ENCODE measurements at regions not wholly inside any gene's neighbourhood (a gene's known extent, or its start where the extent isn't known, plus 50 kb on each side); places are given as distances from the start of the nearest gene placed in this dataset.
"Not testable (repeated sequence)": the region's sequence is repeated elsewhere in the genome, so short reads cannot be mapped to it uniquely, and the experiment has no call there.

- CTCF ChIA-PET = no interaction called here
- POLR2A ChIA-PET (ENCODE audit: low non-redundant PET) = no interaction called here
- no peak overlapping the region for H3K27ac ChIP-seq
- no peak for TF ChIP-seq CTCF (conservative IDR thresholded peaks at IDR 0.05; ENCODE audit: low read depth)
- DNase-seq (ENCODE audit: low spot score) = no peak
These were observed 64.8 kb upstream of the EFNA5 start for GRCh38 chr5:107735558-107735957.

- POLR2A ChIA-PET (ENCODE audit: low non-redundant PET) = no interaction called here
- no peak for TF ChIP-seq CTCF (conservative IDR thresholded peaks at IDR 0.05; ENCODE audit: low read depth)
- CTCF ChIA-PET = interaction anchor here (0.6 kb wide), 1 partner anchor 651 kb away, joined by 3 read pairs; no protein-coding TSS in a partner anchor
These were observed 56.2 kb upstream of the EFNA5 start for GRCh38 chr5:107726896-107727295.

GRCh38 chr5:107724642-107725041, 53.9 kb upstream of the EFNA5 start:
- POLR2A ChIA-PET (ENCODE audit: low non-redundant PET) = no interaction called here
- DNase-seq (ENCODE audit: low spot score) = no peak

More at GRCh38 chr5:107726896-107727295, 56.2 kb upstream of the EFNA5 start:
- no peak for DNase-seq (ENCODE audit: low spot score)
- no peak overlapping the region for H3K27ac ChIP-seq

GRCh38 chr5:107721241-107721640, 50.5 kb upstream of the EFNA5 start:
- DNase-seq (ENCODE audit: low spot score); POLR2A ChIA-PET (ENCODE audit: low non-redundant PET): not testable (repeated sequence)

More at GRCh38 chr5:107724642-107725041, 53.9 kb upstream of the EFNA5 start:
- TF ChIP-seq CTCF (conservative IDR thresholded peaks at IDR 0.05; ENCODE audit: low read depth) = no peak
- CTCF ChIA-PET = interaction anchor here (0.6 kb wide), 1 partner anchor 181 kb away, joined by 5 read pairs; no protein-coding TSS in a partner anchor
- H3K27ac ChIP-seq = no peak overlapping the region

More at GRCh38 chr5:107721241-107721640, 50.5 kb upstream of the EFNA5 start:
- H3K27ac ChIP-seq = not testable (repeated sequence)
- CTCF ChIA-PET = interaction anchor here (0.6 kb wide), 1 partner anchor 1476 kb away, joined by 3 read pairs; no protein-coding TSS in a partner anchor

Data from RWPE1 (cell line).